ENCODE measurements at regions not wholly inside any gene's neighbourhood (a gene's known extent, or its start where the extent isn't known, plus 50 kb on each side); places are given as distances from the start of the nearest gene placed in this dataset.

- 88 to 94% methylated on average over 2 to 5 of the region's 5 CpGs for WGBS, 2 experiments (ENCODE audit: insufficient coverage in 1 of 2, insufficient read length in 1 of 2)
- H3K4me1 ChIP-seq (ENCODE audit: control insufficient read depth, insufficient read depth, low read length) = no peaks in the 10 kb centered on the region
- H3K36me3 ChIP-seq (ENCODE audit: control insufficient read depth, insufficient read depth, low read length) = no peaks in the 10 kb centered on the region
- Mint-ChIP-seq H3K4me1 (no peaks in the 10 kb centered on the region), H3K9me3 (no peaks in the 10 kb centered on the region), H3K36me3 (ENCODE audit: low read depth) (no peaks in the 10 kb centered on the region), H3K4me3 (no peak overlapping the region), H3K27ac (no peak overlapping the region), H3K27me3 (ENCODE audit: insufficient read depth) (no peaks in the 10 kb centered on the region)
- no peaks in the 10 kb centered on the region for H3K27me3 ChIP-seq (ENCODE audit: control insufficient read depth, insufficient read depth, low read length, poor library complexity, severe bottlenecking)
- H3K4me3 ChIP-seq (ENCODE audit: low read length) = no peak overlapping the region
- no peak overlapping the region for H3K27ac ChIP-seq (ENCODE audit: low read depth, low read length)
- H3K9ac ChIP-seq (ENCODE audit: extremely low read depth, low read length, poor library complexity, severe bottlenecking) = no peak overlapping the region
- TF ChIP-seq CTCF (conservative IDR thresholded peaks at IDR 0.05) = no peak
- no peak for DNase-seq
- H3K9me3 ChIP-seq (ENCODE audit: control insufficient read depth, low read length) = no peaks in the 10 kb centered on the region
These were observed 226.7 kb upstream of the ELAC2 start for GRCh38 chr17:13244513-13244912.

- H3K36me3 ChIP-seq (ENCODE audit: control insufficient read depth, insufficient read depth, low read length) = no peaks in the 10 kb centered on the region
- H3K9ac ChIP-seq (ENCODE audit: extremely low read depth, low read length, poor library complexity, severe bottlenecking) = no peak overlapping the region
- H3K9me3 ChIP-seq (ENCODE audit: control insufficient read depth, low read length) = no peaks in the 10 kb centered on the region
- no peaks in the 10 kb centered on the region for H3K4me1 Mint-ChIP-seq
- no peaks in the 10 kb centered on the region for H3K4me1 ChIP-seq (ENCODE audit: control insufficient read depth, insufficient read depth, low read length)
- no peak for TF ChIP-seq CTCF (conservative IDR thresholded peaks at IDR 0.05)
- no peaks in the 10 kb centered on the region for H3K27me3 ChIP-seq (ENCODE audit: control insufficient read depth, insufficient read depth, low read length, poor library complexity, severe bottlenecking)
- no peaks in the 10 kb centered on the region for H3K27me3 Mint-ChIP-seq (ENCODE audit: insufficient read depth)
- no peaks in the 10 kb centered on the region for H3K9me3 Mint-ChIP-seq
- H3K27ac Mint-ChIP-seq = no peak overlapping the region
- no peaks in the 10 kb centered on the region for H3K36me3 Mint-ChIP-seq (ENCODE audit: low read depth)
- H3K4me3 Mint-ChIP-seq = no peak overlapping the region
- WGBS, 2 experiments (ENCODE audit: insufficient coverage in 1 of 2, insufficient read length in 1 of 2) = 79 to 83% methylated on average over 4 of the region's 4 CpGs
- no peak overlapping the region for H3K27ac ChIP-seq (ENCODE audit: low read depth, low read length)
- H3K4me3 ChIP-seq (ENCODE audit: low read length) = no peak overlapping the region
- no peak for DNase-seq
These were observed 225.8 kb upstream of the ELAC2 start for GRCh38 chr17:13243585-13243984.

GRCh38 chr17:13240851-13241250 lies 223.0 kb upstream of the ELAC2 start:
- H3K36me3 ChIP-seq (ENCODE audit: control insufficient read depth, insufficient read depth, low read length) = no peaks in the 10 kb centered on the region
- H3K27ac Mint-ChIP-seq = no peak overlapping the region
- H3K27me3 Mint-ChIP-seq (ENCODE audit: insufficient read depth) = no peaks in the 10 kb centered on the region
- TF ChIP-seq CTCF (conservative IDR thresholded peaks at IDR 0.05) = no peak
- DNase-seq = no peak
- H3K36me3 Mint-ChIP-seq (ENCODE audit: low read depth) = no peaks in the 10 kb centered on the region
- H3K27ac ChIP-seq (ENCODE audit: low read depth, low read length) = no peak overlapping the region
- no peaks in the 10 kb centered on the region for H3K27me3 ChIP-seq (ENCODE audit: control insufficient read depth, insufficient read depth, low read length, poor library complexity, severe bottlenecking)
- no peaks in the 10 kb centered on the region for H3K4me1 Mint-ChIP-seq
- no peaks in the 10 kb centered on the region for H3K4me1 ChIP-seq (ENCODE audit: control insufficient read depth, insufficient read depth, low read length)
- H3K4me3 Mint-ChIP-seq = no peak overlapping the region
- WGBS, 2 experiments (ENCODE audit: insufficient coverage in 1 of 2, insufficient read length in 1 of 2) = 90 to 100% methylated on average over 1 of the region's 1 CpG
- no peak overlapping the region for H3K9ac ChIP-seq (ENCODE audit: extremely low read depth, low read length, poor library complexity, severe bottlenecking)
- no peaks in the 10 kb centered on the region for H3K9me3 ChIP-seq (ENCODE audit: control insufficient read depth, low read length)
- no peak overlapping the region for H3K4me3 ChIP-seq (ENCODE audit: low read length)
- H3K9me3 Mint-ChIP-seq = no peaks in the 10 kb centered on the region
